HEK293T (cell line): ENCODE measurements at regions not wholly inside any gene's neighbourhood (a gene's known extent, or its start where the extent isn't known, plus 50 kb on each side); places are given as distances from the start of the nearest gene placed in this dataset.

Experiments
- CTCF ChIA-PET: fragments of 350-600 bp; formaldehyde crosslinking; extraction: SDS; loops from one replicate; lab custom pipeline; 2021; ENCODE audit warnings: antibody characterized with exemption, inconsistent platforms; lab: Yijun Ruan, JAX
- POLR2A ChIA-PET: fragments of 350-600 bp; formaldehyde crosslinking; extraction: SDS; loops from one replicate; lab custom pipeline; 2020; ENCODE audit warnings: antibody characterized with exemption, inconsistent platforms; lab: Yijun Ruan, JAX
- DNase-seq: peaks from one replicate; pipeline ENCODE4 v3.0.0; 2012; ENCODE audit warnings: mixed read lengths; ENCODE audit errors: extremely low spot score
- ARNT ChIP-seq: fragments of 450-650 bp; IDR thresholded peaks from 2 replicates; pipeline ENCODE4 v1.6.1; 2017; ENCODE audit warnings: mild to moderate bottlenecking
- BHLHE40 ChIP-seq: fragments of 450-650 bp; IDR thresholded peaks from 2 replicates; pipeline ENCODE4 v1.6.1; 2016; ENCODE audit warnings: mild to moderate bottlenecking, moderate library complexity, borderline replicate concordance
- CTBP1 ChIP-seq: fragments of 450-650 bp; IDR thresholded peaks from 2 replicates; pipeline ENCODE4 v1.6.1; 2016; ENCODE audit warnings: borderline replicate concordance
- ELF4 ChIP-seq: fragments of 450-650 bp; IDR thresholded peaks from 2 replicates; pipeline ENCODE4 v1.6.1; 2017; ENCODE audit warnings: antibody characterized with exemption
- FOXA1 ChIP-seq: fragments of 450-650 bp; IDR thresholded peaks from 2 replicates; pipeline ENCODE4 v1.6.1; 2016; ENCODE audit warnings: mild to moderate bottlenecking
- FOXK2 ChIP-seq: fragments of 450-650 bp; IDR thresholded peaks from 2 replicates; pipeline ENCODE4 v1.6.1; 2016; ENCODE audit warnings: mild to moderate bottlenecking
- FOXM1 ChIP-seq: fragments of 450-650 bp; IDR thresholded peaks from 2 replicates; pipeline ENCODE4 v1.6.1; 2017; ENCODE audit warnings: mild to moderate bottlenecking, borderline replicate concordance
- HDGF ChIP-seq: fragments of 450-650 bp; IDR thresholded peaks from 2 replicates; pipeline ENCODE4 v1.6.1; 2017; ENCODE audit warnings: antibody characterized with exemption, borderline replicate concordance
- L3MBTL2 ChIP-seq: fragments of 450-650 bp; conservative IDR thresholded peaks from 2 replicates; pipeline ENCODE4 v1.6.1; 2016; ENCODE audit warnings: mild to moderate bottlenecking
- LEF1 ChIP-seq: fragments of 450-650 bp; IDR thresholded peaks from 2 replicates; pipeline ENCODE4 v1.6.1; 2017; ENCODE audit warnings: mild to moderate bottlenecking, borderline replicate concordance
- NFRKB ChIP-seq: fragments of 450-650 bp; IDR thresholded peaks from 2 replicates; pipeline ENCODE4 v1.6.1; 2016; ENCODE audit warnings: mild to moderate bottlenecking, moderate library complexity
- SP1 ChIP-seq: fragments of 450-650 bp; IDR thresholded peaks from 2 replicates; pipeline ENCODE4 v1.6.1; 2017
- SUZ12 ChIP-seq: fragments of 450-650 bp; IDR thresholded peaks from 2 replicates; pipeline ENCODE4 v1.6.1; 2016; ENCODE audit warnings: mild to moderate bottlenecking
- TARDBP ChIP-seq: fragments of 450-650 bp; IDR thresholded peaks from 2 replicates; pipeline ENCODE4 v1.6.1; 2016
- ZNF384 ChIP-seq: fragments of 450-650 bp; IDR thresholded peaks from 2 replicates; pipeline ENCODE4 v1.6.1; 2016
- TF ChIP-seq, protein P1 (sequence below): fragments of 450-650 bp; IDR thresholded peaks from 2 replicates; pipeline ENCODE4 v1.6.1; 2016

- POLR2A ChIA-PET = no interaction called here
- no peak for DNase-seq
- CTCF ChIA-PET = no interaction called here
- TF ChIP-seq FOXA1 (no peak), HDGF (no peak), CTBP1 (no peak), TARDBP (no peak), FOXK2 (no peak), ARNT (no peak), ZNF384 (no peak), SP1 (no peak), SUZ12 (no peak)
Observed at GRCh38 chr20:40176098-40176841, 512.8 kb downstream of the MAFB start.

- no peak for DNase-seq
- TF ChIP-seq FOXK2 (no peak), SUZ12 (no peak), CTBP1 (no peak), FOXA1 (no peak), NFRKB (no peak), ELF4 (no peak)
- TF ChIP-seq, protein P1, sequence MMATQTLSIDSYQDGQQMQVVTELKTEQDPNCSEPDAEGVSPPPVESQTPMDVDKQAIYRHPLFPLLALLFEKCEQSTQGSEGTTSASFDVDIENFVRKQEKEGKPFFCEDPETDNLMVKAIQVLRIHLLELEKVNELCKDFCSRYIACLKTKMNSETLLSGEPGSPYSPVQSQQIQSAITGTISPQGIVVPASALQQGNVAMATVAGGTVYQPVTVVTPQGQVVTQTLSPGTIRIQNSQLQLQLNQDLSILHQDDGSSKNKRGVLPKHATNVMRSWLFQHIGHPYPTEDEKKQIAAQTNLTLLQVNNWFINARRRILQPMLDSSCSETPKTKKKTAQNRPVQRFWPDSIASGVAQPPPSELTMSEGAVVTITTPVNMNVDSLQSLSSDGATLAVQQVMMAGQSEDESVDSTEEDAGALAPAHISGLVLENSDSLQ = no peak
- ChIA-PET POLR2A (no interaction called here), CTCF (no interaction called here)
Observed at GRCh38 chr20:40175296-40175695, 513.7 kb downstream of the MAFB start.

GRCh38 chr20:40173872-40174271 is 515.2 kb downstream of the MAFB start:
- ChIA-PET POLR2A (no interaction called here), CTCF (no interaction called here)

GRCh38 chr20:40168981-40169620 is 519.9 kb downstream of the MAFB start:
- ChIA-PET CTCF (interaction anchor here (0.7 kb wide), 1 partner anchor 410 kb away, joined by 3 read pairs; no protein-coding TSS in a partner anchor), POLR2A (no interaction called here)
- DNase-seq = no peak
- TF ChIP-seq ZNF384 (no peak), SUZ12 (no peak), ARNT (no peak), FOXK2 (no peak), TARDBP (no peak), NFRKB (no peak), ELF4 (no peak), SP1 (no peak), BHLHE40 (no peak), LEF1 (no peak), HDGF (no peak), CTBP1 (no peak)
- TF ChIP-seq, protein P1 = no peak

More at GRCh38 chr20:40173872-40174271, 515.2 kb downstream of the MAFB start:
- DNase-seq = no peak
- TF ChIP-seq SUZ12 (no peak), ARNT (no peak), TARDBP (no peak), HDGF (no peak)

GRCh38 chr20:40161391-40161790 is 527.6 kb downstream of the MAFB start:
- no peak for DNase-seq
- ChIA-PET CTCF (no interaction called here), POLR2A (no interaction called here)
- TF ChIP-seq LEF1 = no peak
- no peak for TF ChIP-seq ARNT
- no peak for TF ChIP-seq TARDBP
- TF ChIP-seq SP1 = no peak
- no peak for TF ChIP-seq L3MBTL2
- TF ChIP-seq FOXA1 = no peak
- TF ChIP-seq, protein P1 = no peak
- no peak for TF ChIP-seq CTBP1

DNA sequence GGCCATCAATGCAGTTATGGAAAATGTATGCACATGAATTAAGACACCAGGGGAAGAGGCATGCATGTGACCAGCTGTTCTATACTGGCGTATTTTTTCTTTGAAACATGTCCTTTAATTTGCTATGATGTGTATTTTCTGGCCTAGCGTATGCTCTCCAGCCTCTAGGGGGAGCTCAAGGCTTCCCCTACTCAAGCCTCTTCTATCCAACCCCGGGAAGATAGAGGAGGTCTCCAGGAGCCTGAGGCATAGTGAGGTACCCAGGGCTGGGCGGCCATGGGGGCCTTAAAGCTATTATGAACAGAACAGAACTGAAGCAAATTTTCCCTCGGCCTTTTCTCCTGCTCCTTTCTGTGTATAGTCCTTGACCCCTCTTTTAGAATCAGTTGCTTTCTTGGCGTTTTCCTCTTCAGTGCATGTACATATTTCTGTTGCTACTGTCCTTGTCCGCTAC is 528.9 kb downstream of the MAFB start:
- ChIA-PET CTCF (interaction anchor here (0.6 kb wide), 1 partner anchor 1231 kb away, joined by 8 read pairs; no protein-coding TSS in a partner anchor), POLR2A (no interaction called here)
- no peak for TF ChIP-seq BHLHE40
- no peak for TF ChIP-seq FOXA1
- peak; percentile 53 for DNase-seq

DNA sequence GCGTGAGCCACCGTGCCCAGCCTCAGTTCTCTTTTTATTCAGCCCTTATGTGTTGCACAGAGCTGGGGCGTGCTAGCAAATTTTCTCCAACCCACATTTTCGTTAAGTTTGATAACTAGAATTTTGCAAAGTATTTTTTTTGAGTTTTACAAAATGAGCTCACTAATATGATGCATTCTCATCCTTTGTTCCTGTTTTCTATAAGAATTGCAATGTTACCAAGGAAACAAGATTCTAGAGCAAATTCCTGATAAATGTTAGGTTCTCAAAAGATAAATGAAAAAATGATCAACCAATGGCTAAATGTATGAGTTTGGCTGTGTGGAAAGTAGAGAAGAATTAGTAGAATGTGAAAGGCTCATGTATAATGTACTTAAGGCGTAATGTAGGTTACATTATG is 529.8 kb downstream of the MAFB start:
- ChIA-PET POLR2A (no interaction called here), CTCF (no interaction called here)
- DNase-seq = no peak
- TF ChIP-seq LEF1 = no peak
- TF ChIP-seq TARDBP = no peak
- no peak for TF ChIP-seq NFRKB
- TF ChIP-seq SP1 = no peak
- TF ChIP-seq FOXK2 = no peak
- TF ChIP-seq ZNF384 = no peak
- TF ChIP-seq, protein P1 = no peak
- no peak for TF ChIP-seq CTBP1
- no peak for TF ChIP-seq BHLHE40
- no peak for TF ChIP-seq ELF4
- TF ChIP-seq L3MBTL2 = no peak
- no peak for TF ChIP-seq ARNT
- no peak for TF ChIP-seq FOXM1
- no peak for TF ChIP-seq FOXA1
